DMS153 treated with DMSO at 0.1 percent for 48 hours (cell line): ENCODE measurements at regions not wholly inside any gene's neighbourhood (a gene's known extent, or its start where the extent isn't known, plus 50 kb on each side); places are given as distances from the start of the nearest gene placed in this dataset.
"Not testable (repeated sequence)": the region's sequence is repeated elsewhere in the genome, so short reads cannot be mapped to it uniquely, and the experiment has no call there.

Experiments used
- DNase-seq: peaks from one replicate; lab custom pipeline; 2025; ENCODE audit not compliant: unreplicated experiment; lab: John Stamatoyannopoulos, UW

DNA sequence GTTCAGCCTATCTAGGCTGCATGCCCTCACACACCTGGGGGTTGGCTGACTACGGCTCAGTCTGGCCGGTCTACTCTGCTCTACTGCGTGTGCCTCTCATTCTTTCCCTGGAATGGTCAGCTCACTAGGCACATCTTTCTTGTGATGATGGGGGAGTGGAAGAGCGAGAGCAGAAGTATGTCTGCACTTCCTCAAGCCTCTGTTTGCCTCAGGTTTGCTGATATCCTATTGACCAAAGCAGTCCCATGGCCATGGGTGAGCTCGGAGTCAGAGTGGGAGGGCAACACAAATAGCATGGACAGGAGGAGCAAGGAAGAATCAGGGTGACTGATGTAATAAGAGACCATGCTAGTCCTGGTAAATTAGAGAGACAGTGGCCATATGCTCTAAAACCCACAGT is 167.9 kb upstream of the PRICKLE2 start:
- DNase-seq, result no peak

DNA sequence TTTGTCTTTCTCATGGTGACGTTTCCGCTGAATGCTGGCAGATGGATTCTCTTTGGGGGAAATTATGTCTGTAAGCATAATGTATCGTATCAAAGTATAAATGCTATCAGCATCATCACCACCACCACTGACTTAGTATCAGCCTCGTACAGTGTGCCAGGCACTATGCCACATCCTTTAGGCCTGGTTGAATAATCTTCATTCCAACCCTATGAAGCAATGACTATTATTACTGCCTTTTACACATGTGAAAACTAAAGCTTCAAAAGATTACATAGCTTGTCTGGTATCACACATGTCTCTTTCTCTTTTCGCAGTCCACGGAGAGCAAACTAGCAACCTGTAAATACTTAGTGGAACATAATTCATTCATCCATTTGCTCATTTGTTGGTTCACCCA is 166.7 kb upstream of the PRICKLE2 start:
- no peak for DNase-seq

DNA sequence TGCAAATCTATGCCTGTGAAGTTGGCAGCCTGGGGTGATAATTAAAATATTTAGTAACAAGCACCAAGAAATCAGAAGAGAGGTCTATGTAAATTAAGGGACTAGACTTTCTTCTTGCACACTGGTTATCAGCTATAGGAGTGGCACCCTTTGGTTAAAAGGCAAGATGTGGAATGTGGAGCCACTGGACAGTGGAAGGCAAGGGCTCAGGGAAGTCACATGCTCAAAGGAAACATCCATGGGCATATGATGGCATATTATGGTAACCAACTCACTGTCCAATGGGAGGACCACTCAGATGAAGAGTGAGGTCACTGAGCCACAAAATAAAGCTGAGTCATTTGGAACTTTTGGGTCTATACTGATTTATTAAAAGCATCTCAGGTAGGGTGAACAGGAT is 165.6 kb upstream of the PRICKLE2 start:
- no peak for DNase-seq

DNA sequence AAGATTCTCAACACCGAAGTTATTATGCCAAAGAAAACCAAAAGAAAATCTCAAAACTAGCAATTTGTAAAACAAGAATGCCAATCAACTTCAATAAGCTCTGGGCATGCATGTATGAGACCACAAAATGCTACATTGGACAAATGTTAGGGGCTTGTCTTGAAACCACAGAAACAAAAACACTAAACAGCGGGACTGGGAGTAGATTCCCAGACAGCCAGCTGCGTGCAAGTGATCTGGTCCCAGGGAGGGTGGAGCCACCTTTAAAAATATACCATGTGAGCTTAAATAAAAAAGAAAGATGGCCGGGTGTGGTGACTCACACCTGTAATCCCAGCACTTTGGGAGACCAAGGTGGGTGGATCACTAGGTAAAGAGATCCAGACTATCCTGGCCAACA is 163.6 kb upstream of the PRICKLE2 start:
- DNase-seq, result no peak

DNA sequence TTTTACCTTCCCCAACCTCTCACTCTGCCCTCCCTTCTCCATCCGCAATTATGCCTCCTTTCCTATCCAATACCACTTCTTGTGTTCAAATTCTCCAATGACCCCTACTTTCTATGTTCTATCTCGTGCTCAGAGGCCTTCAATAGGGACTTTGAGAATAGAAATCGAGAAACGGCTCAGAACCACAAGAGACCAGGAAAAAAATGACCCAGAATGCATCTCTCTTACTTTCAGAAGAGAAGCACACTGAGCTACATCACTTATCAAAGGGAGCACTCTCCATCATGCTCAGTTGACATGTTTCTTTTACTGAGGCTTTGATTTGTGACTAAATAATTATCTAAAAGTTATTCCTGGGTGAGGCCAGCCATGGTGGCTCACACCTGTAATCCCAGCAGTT is 162.4 kb upstream of the PRICKLE2 start:
- DNase-seq, result no peak

DNA sequence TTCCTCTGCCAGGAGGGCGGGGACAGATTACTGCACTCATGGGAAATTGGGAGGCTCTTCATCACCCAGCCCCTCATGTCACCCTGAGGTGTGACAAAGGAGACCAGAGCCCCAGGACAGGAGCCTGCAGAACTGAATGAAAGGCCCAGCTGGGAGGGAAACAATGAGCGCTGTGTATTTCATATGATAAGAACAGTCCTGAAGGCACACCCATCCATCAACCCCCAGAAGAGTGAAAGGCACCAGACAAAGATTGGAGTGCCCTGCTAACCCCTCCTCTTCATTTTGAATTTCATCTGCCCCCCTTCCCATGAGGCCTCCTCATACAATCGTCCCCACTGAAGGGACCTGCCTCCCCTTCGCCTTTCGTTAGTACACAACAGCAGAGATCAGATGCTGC is 160.0 kb upstream of the PRICKLE2 start:
- no peak for DNase-seq

DNA sequence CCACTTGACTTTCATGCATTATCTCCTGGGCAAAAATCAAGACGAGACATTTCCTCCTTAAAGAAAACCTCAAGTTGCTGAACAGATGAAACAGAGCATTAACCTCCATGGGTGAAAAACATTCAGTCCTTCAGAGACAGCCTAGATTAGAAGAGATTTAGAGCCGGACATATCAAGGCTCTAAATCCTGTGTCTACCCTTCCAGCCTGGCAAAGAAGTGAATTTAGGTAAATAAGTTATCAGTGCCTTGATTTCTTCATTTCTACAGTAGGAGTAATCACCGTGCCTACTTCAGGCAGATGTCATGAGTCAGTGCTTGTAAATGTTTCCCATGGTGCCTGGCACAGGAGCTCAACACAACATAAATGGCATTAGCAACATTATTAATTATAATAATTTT is 159.3 kb upstream of the PRICKLE2 start:
- DNase-seq, result no peak

DNA sequence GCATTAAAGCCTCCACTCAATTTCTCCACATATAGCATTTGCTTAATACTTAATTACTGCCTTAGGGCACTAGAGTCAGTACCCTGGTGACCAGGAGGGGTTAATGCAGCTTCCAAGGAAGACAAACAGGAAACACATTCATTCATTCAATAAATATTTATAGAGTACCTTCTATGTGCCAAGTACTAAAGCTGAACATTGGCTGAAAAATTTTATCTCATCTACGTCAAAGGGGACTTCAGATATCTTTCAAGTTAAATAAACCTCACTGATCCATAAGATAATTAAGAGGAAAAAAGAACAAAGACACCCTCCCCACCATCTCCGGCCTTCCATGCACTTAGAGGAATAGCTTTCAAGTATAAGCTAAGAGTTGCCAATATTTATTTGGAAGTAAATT is 156.9 kb upstream of the PRICKLE2 start:
- no peak for DNase-seq

DNA sequence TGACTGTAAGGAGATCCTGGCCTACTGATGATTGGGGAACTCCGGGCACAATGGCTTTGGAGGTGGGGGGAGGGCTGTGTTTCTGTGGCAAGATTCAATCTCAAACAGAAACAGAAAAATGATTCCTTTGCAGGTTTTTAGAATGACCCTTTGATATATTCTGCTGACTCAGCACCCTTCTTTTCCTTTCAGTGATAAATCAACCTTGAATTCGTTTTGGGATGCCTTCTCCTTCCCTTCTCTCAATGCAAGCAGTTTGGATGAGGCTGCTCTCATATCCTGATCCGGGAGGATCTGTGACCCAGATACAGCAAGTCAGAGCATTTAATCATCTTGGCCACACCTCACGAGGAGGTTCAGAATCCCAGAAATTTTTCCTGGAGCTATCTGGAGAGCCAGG is 156.1 kb upstream of the PRICKLE2 start:
- no peak for DNase-seq

DNA sequence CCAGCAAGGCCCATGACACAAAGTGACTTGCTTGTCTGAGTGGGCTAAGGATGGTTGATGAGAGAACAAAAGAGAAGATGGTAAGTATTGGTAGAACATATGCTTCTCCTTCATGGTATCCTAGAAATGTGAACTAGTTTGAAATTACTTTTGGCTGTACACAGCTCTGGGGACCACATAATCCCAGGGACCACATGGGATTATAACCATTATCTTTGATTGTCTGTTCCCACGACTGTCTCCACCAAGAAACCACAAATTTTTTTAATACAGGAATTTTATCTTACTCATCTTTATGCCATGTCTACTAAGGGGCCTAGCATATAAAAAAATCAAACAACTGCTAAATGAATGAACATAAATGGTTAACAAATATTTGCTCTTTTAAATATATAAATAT is 155.3 kb upstream of the PRICKLE2 start:
- no peak for DNase-seq

DNA sequence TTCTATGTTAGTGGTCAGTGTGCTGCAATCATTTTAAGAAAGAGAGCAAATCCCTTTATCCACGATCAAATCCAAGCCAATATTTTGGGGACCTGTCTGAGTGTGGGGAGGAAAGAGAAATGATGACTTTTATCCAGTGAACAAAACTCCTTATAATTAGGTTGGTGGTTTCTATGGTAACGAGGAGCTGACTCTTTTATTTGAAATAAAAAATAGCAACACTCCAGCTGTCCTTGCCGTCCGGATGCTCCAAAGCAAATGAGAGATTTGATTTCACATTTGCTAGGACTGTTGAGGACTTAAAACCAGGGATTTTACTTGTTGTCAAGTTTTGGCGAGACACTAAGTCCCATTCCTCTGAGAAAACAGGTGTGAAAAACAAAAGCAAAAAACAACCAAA is 154.0 kb upstream of the PRICKLE2 start:
- DNase-seq, result no peak

DNA sequence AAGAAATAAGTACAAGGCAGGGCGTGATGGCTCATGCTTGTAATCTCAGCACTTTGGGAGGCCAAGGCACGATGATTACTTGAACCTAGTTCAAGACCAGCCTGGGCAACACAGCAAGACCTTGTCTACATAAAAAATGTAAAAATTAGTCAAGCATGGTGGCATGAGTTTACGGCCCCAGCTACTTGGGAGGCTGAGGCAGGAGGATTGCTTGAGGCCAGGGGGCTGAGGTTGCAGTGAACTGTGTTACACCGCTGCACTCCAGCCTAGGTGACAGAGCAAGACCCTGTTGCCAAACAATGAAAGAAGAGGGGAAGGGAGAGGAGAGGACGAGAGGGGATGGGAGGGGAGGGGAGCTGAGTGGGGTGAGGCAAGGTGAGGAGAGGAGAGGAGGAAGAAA is 152.7 kb upstream of the PRICKLE2 start:
- no peak for DNase-seq

DNA sequence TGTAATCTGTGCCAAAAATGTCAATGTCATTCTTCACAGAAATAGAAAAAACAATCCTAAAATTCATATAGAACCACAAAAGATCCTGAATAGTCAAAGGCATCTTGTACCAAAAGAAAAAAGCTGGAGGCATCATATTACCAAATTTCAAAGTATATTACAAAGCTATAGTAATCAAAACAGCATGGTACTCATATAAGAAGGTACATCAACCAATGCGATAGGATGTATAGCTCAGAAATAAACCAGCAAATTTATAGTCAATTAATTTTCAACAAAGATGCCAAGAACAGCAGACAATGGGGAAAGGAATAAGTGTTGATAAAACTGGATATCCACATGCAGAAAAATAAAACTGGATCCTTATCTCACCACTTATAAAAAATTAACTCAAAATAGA is 150.5 kb upstream of the PRICKLE2 start:
- DNase-seq, result no peak

DNA sequence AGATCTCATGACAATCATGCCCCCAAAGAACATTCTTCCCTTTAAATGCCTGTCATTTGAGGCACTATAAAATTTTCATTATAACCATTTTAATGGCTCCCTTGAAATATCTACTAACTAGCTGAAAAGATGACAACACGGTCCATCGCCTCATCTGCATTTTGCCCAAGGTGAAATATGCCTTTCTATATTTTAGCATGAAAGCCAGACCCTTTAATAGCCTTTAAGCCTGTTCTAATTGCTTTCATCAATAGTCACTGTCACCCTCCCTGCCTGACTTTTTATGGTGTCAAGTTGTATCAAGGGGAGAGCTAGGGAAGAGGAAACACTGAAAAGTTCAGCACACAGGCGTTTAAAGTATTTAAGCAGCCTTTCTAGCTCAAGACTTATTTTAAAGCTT is 144.1 kb upstream of the PRICKLE2 start:
- no peak for DNase-seq

DNA sequence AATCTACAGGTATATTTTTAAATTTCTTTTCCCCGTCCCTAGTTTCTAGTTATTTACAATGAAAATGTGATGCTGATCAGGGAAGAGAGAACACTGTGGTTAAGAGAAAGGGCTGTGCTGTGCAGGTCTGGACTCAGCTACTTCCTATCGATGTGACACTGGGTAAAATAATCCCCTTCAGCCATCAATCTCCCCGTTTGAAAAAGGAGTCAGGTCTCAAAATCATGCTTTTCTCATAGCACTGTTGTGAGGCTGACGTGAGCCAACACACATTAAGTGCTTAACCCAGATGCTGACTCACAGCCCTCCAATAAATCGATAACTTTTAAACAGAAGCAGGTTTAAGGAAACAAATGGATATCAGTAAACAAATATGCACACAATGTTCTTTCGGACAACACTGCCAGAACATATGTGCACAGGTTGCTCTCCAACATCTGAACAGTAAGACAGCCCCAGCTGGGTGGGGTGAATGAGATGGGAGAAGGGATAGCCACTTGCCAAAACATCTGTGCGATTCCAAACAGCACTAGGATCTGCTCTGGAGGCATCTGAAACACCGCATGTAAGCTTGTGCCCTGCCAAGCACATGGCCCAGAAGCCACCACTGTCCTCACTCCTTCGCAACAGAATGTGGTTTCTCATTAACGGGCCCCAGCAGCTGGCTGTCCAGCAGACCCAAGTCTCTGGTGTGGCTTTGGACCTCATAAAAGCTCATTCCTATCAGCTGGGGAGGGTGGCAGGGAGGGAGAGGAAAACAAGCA is 143.2 kb upstream of the PRICKLE2 start:
- no peak for DNase-seq

DNA sequence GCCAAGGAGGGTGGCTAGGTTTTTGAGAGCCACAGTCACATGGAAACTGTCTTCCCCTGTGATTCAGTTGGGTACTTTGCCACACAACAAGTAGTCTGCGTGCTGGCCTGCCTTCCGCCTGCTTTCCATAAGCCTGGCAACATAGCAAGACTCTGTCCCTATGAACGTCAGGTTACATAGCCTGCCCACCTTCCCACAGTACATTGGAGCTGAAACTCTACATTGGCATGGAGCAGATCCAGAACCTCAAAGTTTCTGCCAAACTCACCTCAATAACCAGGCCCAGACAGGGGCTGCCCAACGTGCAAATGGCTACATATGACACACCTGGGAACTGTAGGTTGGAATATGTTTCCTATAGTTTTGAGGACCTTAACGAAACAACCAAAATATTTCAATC is 140.6 kb upstream of the PRICKLE2 start:
- DNase-seq, result no peak

DNA sequence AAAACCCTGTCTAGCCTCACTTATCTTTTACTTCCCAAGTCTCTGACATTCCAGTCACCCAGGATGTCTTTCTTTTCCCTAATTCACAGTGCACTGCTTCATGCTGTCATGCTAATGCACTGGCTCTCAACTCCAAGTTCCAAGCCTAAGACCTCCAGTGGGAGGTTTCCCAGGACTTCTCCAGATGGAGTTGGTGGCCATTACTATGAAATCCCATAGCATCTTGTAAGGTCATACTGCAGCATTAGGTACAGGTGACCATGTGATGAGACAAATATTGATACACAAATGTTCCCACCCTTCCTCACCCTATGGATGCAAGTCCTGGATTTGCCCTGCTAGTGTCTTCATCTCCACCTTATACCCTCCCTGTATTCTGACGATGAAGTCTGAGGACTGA is 138.6 kb upstream of the PRICKLE2 start:
- no peak for DNase-seq

DNA sequence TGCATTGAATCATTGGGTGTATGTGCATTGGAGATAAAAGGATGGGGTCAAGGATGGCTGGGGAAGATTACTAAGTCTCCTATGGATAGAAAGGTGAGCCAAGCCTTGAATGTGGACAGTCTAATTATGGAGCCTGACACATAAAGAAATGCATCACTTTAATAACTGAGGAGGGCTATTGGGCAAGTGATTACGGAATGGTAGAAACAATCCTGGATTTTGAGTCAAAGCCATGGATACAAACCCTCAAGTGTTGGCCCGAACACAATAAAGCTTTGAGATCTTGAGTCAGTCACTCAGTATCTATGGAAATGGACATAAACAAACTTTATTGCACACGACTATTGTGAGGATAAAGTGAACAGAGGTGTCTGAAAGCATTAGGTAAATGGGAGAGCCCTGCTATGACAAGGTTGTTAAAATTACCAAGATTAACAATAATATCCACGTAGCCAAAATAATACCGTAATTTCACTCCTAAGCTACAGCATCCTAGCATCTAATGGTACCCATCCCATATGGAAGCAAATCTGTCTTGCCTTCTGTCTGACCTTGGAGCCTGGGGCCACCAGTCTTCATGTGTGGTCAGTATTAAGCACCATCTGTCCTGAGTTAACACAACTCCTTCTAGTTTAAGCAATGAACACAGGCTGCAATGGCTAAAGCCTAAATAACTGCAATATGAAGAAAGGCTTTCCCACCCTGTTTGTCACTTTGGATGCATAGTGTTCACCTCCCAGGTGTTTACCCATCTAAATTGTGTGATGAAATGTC is 136.9 kb upstream of the PRICKLE2 start:
- DNase-seq, result no peak

DNA sequence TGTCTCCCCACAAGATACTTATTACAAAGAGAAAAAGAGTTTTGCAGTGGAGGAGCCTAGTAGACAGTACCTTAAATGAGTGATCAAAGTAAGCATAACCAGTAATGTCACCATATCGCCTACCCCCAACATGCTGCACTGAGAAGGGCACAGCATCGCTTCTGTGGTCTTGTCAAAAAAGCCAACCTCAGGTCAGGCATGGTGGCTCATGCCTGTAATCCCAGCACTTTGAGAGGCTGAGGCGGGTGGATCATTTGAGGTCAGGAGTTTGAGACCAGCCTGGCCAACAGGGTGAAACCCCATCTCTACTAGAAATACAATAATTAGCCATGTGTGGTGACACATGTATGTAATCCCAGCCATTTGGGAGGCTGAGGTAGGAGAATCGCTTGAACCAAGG is 135.8 kb upstream of the PRICKLE2 start:
- not testable (repeated sequence) for DNase-seq

DNA sequence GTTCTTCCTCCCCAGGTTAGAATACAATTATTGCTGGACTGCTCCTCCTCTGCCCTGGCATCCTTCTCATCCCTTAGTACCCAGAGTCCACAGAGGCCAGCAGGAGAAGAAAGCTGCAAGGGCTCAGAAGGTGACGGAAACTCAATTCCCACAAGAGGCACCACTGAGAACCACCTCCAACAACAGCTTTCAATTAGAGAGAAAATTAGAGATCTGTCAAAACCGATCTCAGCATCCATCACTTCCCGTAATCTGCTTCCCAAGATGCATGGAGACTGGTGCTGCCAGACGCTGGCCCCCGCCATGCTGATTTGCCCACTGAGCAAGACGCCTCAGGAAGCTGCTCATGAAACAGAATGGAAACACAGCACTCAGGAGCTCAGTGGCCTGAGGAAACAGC is 135.0 kb upstream of the PRICKLE2 start:
- no peak for DNase-seq

DNA sequence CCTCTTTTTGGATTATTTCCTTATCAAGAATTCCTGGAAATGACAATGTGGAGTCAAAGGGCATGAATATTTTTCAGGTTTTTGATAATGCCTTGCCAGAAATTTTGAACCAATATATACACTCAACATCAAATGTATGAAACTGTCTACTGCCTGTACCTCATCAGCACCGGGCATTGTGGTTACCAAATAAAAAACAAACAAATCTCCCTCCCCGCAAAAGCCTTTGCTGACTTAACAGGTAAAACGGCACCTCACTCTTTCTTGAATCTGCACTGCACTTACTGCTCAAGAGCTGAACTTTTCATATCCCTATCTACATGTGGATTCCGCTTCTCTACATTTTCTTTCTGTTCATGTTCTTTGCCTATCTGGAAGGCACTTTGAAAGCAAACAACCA is 134.5 kb upstream of the PRICKLE2 start:
- no peak for DNase-seq

DNA sequence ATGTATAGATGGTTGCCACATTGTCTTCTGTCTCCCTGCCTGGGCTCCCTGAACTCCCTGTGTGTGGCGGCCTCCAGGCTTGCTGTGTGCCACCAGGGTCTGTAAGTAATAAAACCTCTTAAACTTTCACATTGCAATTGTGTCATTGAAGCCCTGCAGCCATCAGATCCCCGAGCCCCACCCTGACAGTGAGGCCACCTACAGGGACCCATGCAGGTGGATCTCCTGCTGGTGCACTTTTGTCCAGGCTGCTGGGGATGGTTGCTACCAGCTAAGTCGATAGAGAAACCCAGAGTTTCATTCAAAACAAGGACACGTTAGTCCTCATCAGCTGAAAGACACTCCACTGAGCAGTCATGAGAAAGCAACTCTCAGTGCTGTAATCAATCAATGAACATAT is 133.6 kb upstream of the PRICKLE2 start:
- no peak for DNase-seq

DNA sequence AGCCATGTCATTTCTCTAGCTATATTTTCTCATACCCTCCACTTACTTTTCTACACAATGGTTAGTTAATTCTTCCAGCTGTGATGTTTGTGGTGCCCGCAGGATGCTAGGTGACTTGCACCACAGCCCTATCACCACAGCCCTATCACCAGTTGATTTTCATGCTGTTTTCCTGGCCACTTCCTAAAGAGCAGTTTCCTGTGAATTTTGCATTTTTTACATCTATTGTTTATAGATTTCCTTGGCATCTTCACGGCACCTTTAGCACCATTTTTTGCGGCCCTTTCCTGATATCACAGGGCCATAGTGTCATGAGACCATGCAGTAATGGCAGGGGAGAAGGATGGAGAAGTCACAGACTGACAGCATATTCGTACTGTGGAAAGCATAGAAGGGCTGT is 132.9 kb upstream of the PRICKLE2 start:
- DNase-seq, result no peak
